ENCODE measurements at regions not wholly inside any gene's neighbourhood (a gene's known extent, or its start where the extent isn't known, plus 50 kb on each side); places are given as distances from the start of the nearest gene placed in this dataset.
"Not testable (repeated sequence)": the region's sequence is repeated elsewhere in the genome, so short reads cannot be mapped to it uniquely, and the experiment has no call there.

DNA sequence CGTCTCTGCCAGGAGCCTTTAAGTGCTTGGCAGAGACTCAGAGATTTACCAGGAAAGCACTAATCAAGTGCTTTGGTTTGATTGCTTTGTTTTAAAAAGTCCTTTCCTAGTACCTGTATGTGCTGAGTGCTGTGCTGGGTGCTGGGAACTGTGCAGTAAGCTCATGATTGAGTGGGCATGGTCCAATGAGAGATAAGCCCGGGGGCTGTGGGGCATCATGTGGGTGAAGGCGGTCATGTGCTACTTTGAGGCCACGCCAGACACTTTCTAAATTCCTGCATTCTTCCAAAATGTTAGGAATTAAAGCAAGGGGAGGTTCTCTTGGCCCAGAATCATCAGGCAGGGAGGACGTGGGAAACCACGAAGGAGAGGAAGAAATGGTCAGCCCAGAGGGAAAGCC lies 109.0 kb downstream of the ACAA2 start:
- no peak for ATAC-seq
- Mint-ChIP-seq H3K27ac (no peak overlapping the region), H3K27me3 (peaks cover 21% of the 10 kb centered on the region), H3K4me1 (no peaks in the 10 kb centered on the region), H3K9me3 (no peaks in the 10 kb centered on the region), H3K36me3 (no peaks in the 10 kb centered on the region), H3K4me3 (no peak overlapping the region)

GRCh38 chr18:49701190-49701589 lies 112.1 kb downstream of the ACAA2 start:
- no peak overlapping the region for H3K27ac Mint-ChIP-seq
- no peaks in the 10 kb centered on the region for H3K9me3 Mint-ChIP-seq
- no peaks in the 10 kb centered on the region for H3K4me1 Mint-ChIP-seq
- peaks cover 38% of the 10 kb centered on the region for H3K27me3 Mint-ChIP-seq
- H3K4me3 Mint-ChIP-seq = no peak overlapping the region
- no peak for ATAC-seq
- no peaks in the 10 kb centered on the region for H3K36me3 Mint-ChIP-seq

GRCh38 chr18:49699303-49699702 lies 114.0 kb downstream of the ACAA2 start:
- Mint-ChIP-seq H3K27me3 (peaks cover 34% of the 10 kb centered on the region), H3K27ac (no peak overlapping the region), H3K4me1 (no peaks in the 10 kb centered on the region), H3K4me3 (no peak overlapping the region), H3K9me3 (no peaks in the 10 kb centered on the region), H3K36me3 (no peaks in the 10 kb centered on the region)
- no peak for ATAC-seq

- Mint-ChIP-seq H3K4me3 (no peak overlapping the region), H3K27ac (no peak overlapping the region), H3K9me3 (no peaks in the 10 kb centered on the region), H3K4me1 (no peaks in the 10 kb centered on the region), H3K36me3 (no peaks in the 10 kb centered on the region), H3K27me3 (peaks cover 29% of the 10 kb centered on the region)
- no peak for ATAC-seq
Measured at GRCh38 chr18:49698525-49699025, 114.8 kb downstream of the ACAA2 start.

DNA sequence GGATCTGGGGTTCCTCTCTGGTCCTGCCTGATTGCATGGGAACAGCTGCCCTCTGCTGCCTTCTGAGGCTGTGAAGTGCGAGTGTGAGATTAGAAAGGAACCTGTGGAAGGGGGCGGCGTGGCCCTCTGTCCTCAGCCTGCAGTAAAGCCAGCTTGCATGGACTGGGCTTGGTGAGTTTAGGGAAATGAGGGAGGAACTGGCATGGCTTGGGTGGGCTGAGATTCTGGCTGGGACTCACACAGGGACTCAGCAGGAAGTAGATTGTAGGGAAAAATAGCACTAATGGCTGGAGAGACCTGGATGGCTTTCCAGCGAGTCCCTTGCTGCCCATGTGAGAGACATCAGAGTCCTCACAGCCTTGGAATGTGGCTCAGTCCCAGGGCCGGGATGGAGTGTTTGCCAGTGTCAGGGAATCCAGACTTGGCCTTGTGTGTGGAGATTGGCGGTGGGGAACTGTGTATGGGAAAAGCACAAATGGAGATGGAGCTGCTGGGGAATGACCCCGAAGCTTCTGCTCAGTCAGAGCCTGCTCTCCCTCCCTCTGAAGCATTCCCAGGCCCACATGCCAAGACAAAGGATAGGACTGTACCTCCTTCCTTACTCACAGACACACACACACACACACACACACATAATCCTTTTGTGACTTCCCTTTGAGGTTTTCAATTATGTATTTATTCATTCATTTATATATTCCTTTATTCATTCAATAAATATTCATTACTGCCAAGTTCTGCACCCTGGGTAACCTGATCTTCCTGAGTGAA lies 115.4 kb downstream of the ACAA2 start:
- no peaks in the 10 kb centered on the region for H3K36me3 Mint-ChIP-seq
- no peaks in the 10 kb centered on the region for H3K4me1 Mint-ChIP-seq
- no peak overlapping the region for H3K27ac Mint-ChIP-seq
- peaks cover 29% of the 10 kb centered on the region for H3K27me3 Mint-ChIP-seq
- no peak for ATAC-seq
- no peaks in the 10 kb centered on the region for H3K9me3 Mint-ChIP-seq
- no peak overlapping the region for H3K4me3 Mint-ChIP-seq

GRCh38 chr18:49697049-49697448 lies 116.3 kb downstream of the ACAA2 start:
- no peak overlapping the region for H3K4me3 Mint-ChIP-seq
- no peak overlapping the region for H3K27ac Mint-ChIP-seq
- H3K27me3 Mint-ChIP-seq = peaks cover 29% of the 10 kb centered on the region
- ATAC-seq = no peak
- no peaks in the 10 kb centered on the region for H3K4me1 Mint-ChIP-seq
- no peaks in the 10 kb centered on the region for H3K9me3 Mint-ChIP-seq
- no peaks in the 10 kb centered on the region for H3K36me3 Mint-ChIP-seq

- H3K27ac Mint-ChIP-seq = no peak overlapping the region
- H3K9me3 Mint-ChIP-seq = no peaks in the 10 kb centered on the region
- H3K4me3 Mint-ChIP-seq = no peak overlapping the region
- no peaks in the 10 kb centered on the region for H3K4me1 Mint-ChIP-seq
- ATAC-seq = no peak
- H3K27me3 Mint-ChIP-seq = peaks cover 25% of the 10 kb centered on the region
- no peaks in the 10 kb centered on the region for H3K36me3 Mint-ChIP-seq
Measured at GRCh38 chr18:49694402-49694801, 118.9 kb downstream of the ACAA2 start.

DNA sequence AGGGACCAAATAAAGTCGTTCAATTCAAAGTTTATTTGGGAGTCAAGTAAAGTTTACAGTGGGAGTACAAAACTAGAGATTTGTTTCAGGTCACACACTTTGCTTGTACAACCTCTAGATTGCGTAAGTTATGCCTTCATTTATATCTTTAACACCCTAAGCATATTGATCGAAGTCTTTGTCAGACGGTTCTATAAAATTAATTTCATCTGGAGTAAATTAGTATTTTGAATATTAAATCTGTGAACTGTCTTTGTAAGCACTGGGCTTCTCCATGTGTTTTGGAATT lies 119.7 kb downstream of the ACAA2 start:
- no peaks in the 10 kb centered on the region for H3K4me1 Mint-ChIP-seq
- no peaks in the 10 kb centered on the region for H3K36me3 Mint-ChIP-seq
- no peak overlapping the region for H3K4me3 Mint-ChIP-seq
- H3K27ac Mint-ChIP-seq = no peak overlapping the region
- no peak for ATAC-seq
- H3K9me3 Mint-ChIP-seq = no peaks in the 10 kb centered on the region
- H3K27me3 Mint-ChIP-seq = peaks cover 18% of the 10 kb centered on the region

DNA sequence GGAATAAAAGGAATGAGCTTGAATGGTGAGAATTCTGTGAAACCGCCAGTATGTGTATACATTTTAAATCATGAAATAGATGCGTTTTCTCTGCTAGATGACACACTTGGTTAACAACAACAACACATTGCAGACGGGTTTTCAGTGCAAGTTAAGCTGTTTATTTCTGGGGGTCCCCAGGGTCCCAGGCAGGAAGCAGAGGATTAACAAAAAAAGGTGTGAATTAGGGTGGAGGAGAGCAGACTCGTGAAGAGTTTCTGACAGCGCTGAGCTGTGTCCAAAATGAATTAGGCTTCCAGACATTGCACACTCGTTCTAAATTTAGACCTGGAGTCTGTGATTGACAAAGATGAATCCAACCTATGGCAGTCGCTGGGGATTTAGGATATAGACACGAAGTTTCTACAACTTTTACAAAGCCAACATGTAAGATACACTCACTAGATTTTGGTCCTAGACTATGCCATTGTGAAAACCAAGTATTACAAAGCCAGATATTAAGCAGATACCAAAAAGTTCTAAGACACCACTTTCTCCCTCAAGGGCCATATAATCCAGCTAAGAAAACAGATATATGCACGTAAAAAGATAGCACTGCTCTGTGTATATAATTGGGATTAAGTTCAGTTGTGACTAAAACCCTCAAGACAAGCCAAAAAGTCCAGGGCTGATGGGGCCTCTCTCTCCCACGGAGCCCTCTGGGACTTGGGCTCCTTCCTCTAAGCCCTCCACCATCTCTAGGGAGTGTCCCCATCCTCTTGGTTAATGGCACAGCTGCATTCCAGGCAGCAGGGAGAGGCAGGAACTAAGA lies 120.2 kb downstream of the ACAA2 start:
- Mint-ChIP-seq H3K27me3 (peaks cover 14% of the 10 kb centered on the region), H3K4me1 (no peaks in the 10 kb centered on the region), H3K4me3 (no peak overlapping the region), H3K36me3 (no peaks in the 10 kb centered on the region), H3K9me3 (no peaks in the 10 kb centered on the region), H3K27ac (no peak overlapping the region)
- ATAC-seq = no peak

DNA sequence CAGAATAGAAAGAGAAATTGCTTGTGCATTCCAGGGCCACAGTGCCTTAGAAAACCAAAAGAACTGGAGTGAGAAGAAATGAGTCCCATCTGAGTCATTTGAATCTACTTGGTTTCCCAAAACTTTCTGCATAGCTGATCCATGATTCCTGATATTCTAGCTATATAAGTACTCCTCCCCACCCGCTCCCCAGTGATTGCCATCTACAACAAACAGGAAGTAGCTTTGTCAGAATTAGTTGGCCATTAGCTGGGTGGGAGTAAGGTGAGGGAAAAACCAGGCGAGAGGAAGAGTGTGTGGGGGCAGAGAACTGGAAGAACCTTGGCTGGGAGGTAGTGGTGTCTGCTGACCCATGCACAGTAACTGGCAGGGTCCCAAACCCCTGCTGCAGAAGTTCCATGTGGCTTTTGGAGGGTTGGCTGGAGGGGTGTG lies 122.1 kb downstream of the ACAA2 start:
- Mint-ChIP-seq H3K27ac (no peak overlapping the region), H3K4me1 (no peaks in the 10 kb centered on the region), H3K27me3 (peaks cover under 1% of the 10 kb centered on the region), H3K4me3 (no peak overlapping the region), H3K36me3 (no peaks in the 10 kb centered on the region), H3K9me3 (no peaks in the 10 kb centered on the region)
- no peak for ATAC-seq

DNA sequence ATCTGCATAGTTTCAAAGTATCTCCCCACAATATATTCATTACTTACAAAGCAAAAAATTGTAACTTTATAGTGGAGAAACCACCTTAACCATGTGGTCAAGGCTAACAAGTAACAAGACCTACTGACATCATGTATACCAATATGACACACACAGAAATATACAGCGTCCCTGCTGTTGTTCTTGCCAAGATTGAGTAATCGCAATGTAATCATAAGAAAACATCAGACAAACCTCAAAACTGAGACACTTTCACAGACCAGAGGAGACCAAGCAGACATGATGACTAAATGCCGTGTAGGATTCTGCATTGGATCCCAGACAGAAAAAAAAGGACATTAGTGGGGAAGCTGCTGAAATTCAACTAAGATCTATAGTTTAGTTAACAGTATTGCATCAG lies 123.0 kb downstream of the ACAA2 start:
- Mint-ChIP-seq H3K4me1 (no peaks in the 10 kb centered on the region), H3K4me3 (no peak overlapping the region), H3K27me3 (peaks cover 9% of the 10 kb centered on the region), H3K36me3 (no peaks in the 10 kb centered on the region), H3K9me3 (no peaks in the 10 kb centered on the region), H3K27ac (no peak overlapping the region)
- ATAC-seq = no peak

DNA sequence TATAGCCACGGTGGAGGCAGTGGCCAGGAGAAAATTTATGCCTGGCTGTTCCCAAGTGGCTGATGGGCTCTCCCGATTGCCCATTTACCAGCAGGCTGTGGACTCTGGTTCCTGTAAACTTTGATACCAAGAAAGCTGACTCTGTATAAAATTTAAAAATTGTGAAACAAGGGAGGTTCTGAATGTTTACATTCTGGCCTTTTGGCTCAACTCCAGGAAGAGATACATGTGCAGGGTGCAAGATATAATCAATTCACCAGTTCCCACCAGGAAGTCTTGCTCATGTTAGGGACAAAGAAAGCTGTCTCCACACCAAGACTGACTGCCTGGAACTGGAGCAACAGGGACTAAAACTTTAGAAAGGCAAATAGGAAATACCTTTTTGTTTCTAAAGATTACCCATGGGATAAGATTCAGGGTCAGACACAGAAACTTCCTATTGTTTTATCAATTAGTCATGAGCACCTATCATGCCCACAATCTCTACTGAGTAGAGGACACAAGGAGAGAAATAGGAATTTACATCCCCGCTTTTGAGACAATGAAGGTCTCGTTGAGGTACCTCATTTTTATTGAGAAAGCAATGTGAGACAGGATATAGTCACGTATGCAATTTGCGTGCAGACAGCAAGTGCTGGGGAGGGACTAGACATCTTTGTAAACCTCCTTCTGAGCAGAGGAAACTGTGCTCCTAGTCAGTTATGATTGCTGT lies 123.5 kb downstream of the LIPG start:
- H3K27ac Mint-ChIP-seq = no peak overlapping the region
- no peaks in the 10 kb centered on the region for H3K9me3 Mint-ChIP-seq

GRCh38 chr18:49682803-49683190 lies 120.9 kb downstream of the LIPG start:
- not testable (repeated sequence) for H3K27ac Mint-ChIP-seq

More for the DNA sequence above, 123.5 kb downstream of the LIPG start:
- Mint-ChIP-seq H3K4me1 (no peaks in the 10 kb centered on the region), H3K27me3 (peaks cover 21% of the 10 kb centered on the region), H3K4me3 (no peak overlapping the region), H3K36me3 (no peaks in the 10 kb centered on the region)
- ATAC-seq = no peak

GRCh38 chr18:49682173-49682802 lies 120.4 kb downstream of the LIPG start:
- no peaks in the 10 kb centered on the region for H3K9me3 Mint-ChIP-seq
- no peak overlapping the region for H3K27ac Mint-ChIP-seq
- peaks cover 7% of the 10 kb centered on the region for H3K4me1 Mint-ChIP-seq
- H3K4me3 Mint-ChIP-seq = no peak overlapping the region
- peaks cover 27% of the 10 kb centered on the region for H3K27me3 Mint-ChIP-seq
- no peaks in the 10 kb centered on the region for H3K36me3 Mint-ChIP-seq
- no peak for ATAC-seq

More at GRCh38 chr18:49682803-49683190, 120.9 kb downstream of the LIPG start:
- peaks cover 26% of the 10 kb centered on the region for H3K27me3 Mint-ChIP-seq
- not testable (repeated sequence) for H3K4me3 Mint-ChIP-seq, H3K36me3 Mint-ChIP-seq, H3K4me1 Mint-ChIP-seq, H3K9me3 Mint-ChIP-seq, ATAC-seq

- peaks cover 7% of the 10 kb centered on the region for H3K4me1 Mint-ChIP-seq
- no peaks in the 10 kb centered on the region for H3K9me3 Mint-ChIP-seq
- no peak overlapping the region for H3K27ac Mint-ChIP-seq
- no peak overlapping the region for H3K4me3 Mint-ChIP-seq
- no peak for ATAC-seq
- H3K36me3 Mint-ChIP-seq = no peaks in the 10 kb centered on the region
- H3K27me3 Mint-ChIP-seq = peaks cover 27% of the 10 kb centered on the region
Measured at GRCh38 chr18:49681387-49681786, 119.5 kb downstream of the LIPG start.
